GM12865 (cell line): ENCODE measurements at regions not wholly inside any gene's neighbourhood (a gene's known extent, or its start where the extent isn't known, plus 50 kb on each side); places are given as distances from the start of the nearest gene placed in this dataset.

Experiments used
- DNase-seq: peaks from one replicate; pipeline ENCODE4 v3.0.0; 2010; ENCODE audit warnings: low read depth
- H3K4me3 ChIP-seq: 2 replicates; pipeline ENCODE4 v1.5.1; 2011; ENCODE audit warnings: mild to moderate bottlenecking, low read depth, low read length, control low read depth
- CTCF ChIP-seq: IDR thresholded peaks from 2 replicates; pipeline ENCODE4 v1.5.1; 2011; ENCODE audit warnings: low read length, control low read depth, low read depth, inconsistent platforms; ENCODE audit not compliant: insufficient read depth; ENCODE audit errors: missing control alignments

GRCh38 chr18:2183432-2183831, 387.9 kb downstream of the METTL4 start:
- no peak overlapping the region for H3K4me3 ChIP-seq
- no peak for DNase-seq
- TF ChIP-seq CTCF = no peak

- DNase-seq = no peak
- no peak for TF ChIP-seq CTCF
- H3K4me3 ChIP-seq = no peak overlapping the region
These were observed 384.3 kb downstream of the METTL4 start for GRCh38 chr18:2186967-2187366.

GRCh38 chr18:2188258-2188657, 383.0 kb downstream of the METTL4 start:
- no peak overlapping the region for H3K4me3 ChIP-seq
- DNase-seq = no peak
- no peak for TF ChIP-seq CTCF

- no peak for DNase-seq
- H3K4me3 ChIP-seq = no peak overlapping the region
- TF ChIP-seq CTCF = no peak
These were observed 380.0 kb downstream of the METTL4 start for GRCh38 chr18:2191180-2191790.

GRCh38 chr18:2192562-2192961, 378.7 kb downstream of the METTL4 start:
- no peak overlapping the region for H3K4me3 ChIP-seq
- no peak for DNase-seq
- no peak for TF ChIP-seq CTCF

GRCh38 chr18:2197946-2198345, 373.4 kb downstream of the METTL4 start:
- no peak for TF ChIP-seq CTCF
- H3K4me3 ChIP-seq = no peak overlapping the region
- no peak for DNase-seq

- no peak for DNase-seq
- no peak overlapping the region for H3K4me3 ChIP-seq
- TF ChIP-seq CTCF = no peak
These were observed 372.2 kb downstream of the METTL4 start for GRCh38 chr18:2199060-2199459.
